ENCODE measurements at regions not wholly inside any gene's neighbourhood (a gene's known extent, or its start where the extent isn't known, plus 50 kb on each side); places are given as distances from the start of the nearest gene placed in this dataset.

GRCh38 chr6:169140986-169141495 is 112.6 kb downstream of the THBS2 start:
- H3K4me1 ChIP-seq, result no peaks in the 10 kb centered on the region
- DNase-seq (ENCODE audit: low read depth in 1 of 2, low spot score in 1 of 2), result no peak
- no peak for ATAC-seq
- CTCF ChIA-PET, result no interaction called here
- H3K4me2 ChIP-seq, result no peak overlapping the region
- no peak for FAIRE-seq
- POLR2A ChIA-PET, result no interaction called here
- TF ChIP-seq ZFP36 (IDR thresholded peaks at IDR 0.05; ENCODE audit: borderline replicate concordance, partially characterized antibody) (no peak), NR3C1 (IDR thresholded peaks at IDR 0.05) (no peak), PHF8 (IDR thresholded peaks at IDR 0.05; ENCODE audit: borderline replicate concordance, low read depth) (no peak), SMC3 (IDR thresholded peaks at IDR 0.05) (no peak), RNF2 (IDR thresholded peaks at IDR 0.05; ENCODE audit: borderline replicate concordance, low read depth) (no peak), BCL3 (IDR thresholded peaks at IDR 0.05) (no peak), E2F6 (IDR thresholded peaks at IDR 0.05; ENCODE audit: borderline replicate concordance, low read depth) (no peak), KDM5A (IDR thresholded peaks at IDR 0.05) (no peak), HOXB5 (CRISPR knock-in tag; IDR thresholded peaks at IDR 0.05) (no peak), ZNF302 (CRISPR knock-in tag; IDR thresholded peaks at IDR 0.05) (no peak), JUN (IDR thresholded peaks at IDR 0.05) (no peak), ATOH8 (CRISPR knock-in tag; IDR thresholded peaks at IDR 0.05; ENCODE audit: low read depth) (no peak)
- no peak overlapping the region for H3K27ac ChIP-seq
- H3K4me3 ChIP-seq, result no peak overlapping the region
- H3K9me3 ChIP-seq, result no peaks in the 10 kb centered on the region
- 80% methylated on average over 11 of the region's 11 CpGs for WGBS (ENCODE audit: missing lambda C conversion rate)

GRCh38 chr6:169139179-169139971 is 114.3 kb downstream of the THBS2 start:
- ChIA-PET POLR2A (no interaction called here), CTCF (no interaction called here)
- FAIRE-seq, result no peak
- DNase-seq (ENCODE audit: low read depth in 1 of 2, low spot score in 1 of 2), result no peak
- ATAC-seq, result no peak
- WGBS (ENCODE audit: missing lambda C conversion rate), result 90% methylated on average over 16 of the region's 50 CpGs
- Histone ChIP-seq H3K4me1 (no peaks in the 10 kb centered on the region), H3K4me3 (no peak overlapping the region), H3K4me2 (no peak overlapping the region), H3K9me3 (no peaks in the 10 kb centered on the region), H3K27ac (no peak overlapping the region)
- TF ChIP-seq ZSCAN20 (CRISPR knock-in tag; IDR thresholded peaks at IDR 0.05), result no peak
- TF ChIP-seq KDM1A (IDR thresholded peaks at IDR 0.05; ENCODE audit: low read depth), result no peak
- TF ChIP-seq PHF8 (IDR thresholded peaks at IDR 0.05; ENCODE audit: borderline replicate concordance, low read depth), result no peak
- TF ChIP-seq POLR2A (IDR thresholded peaks at IDR 0.05; ENCODE audit: low read length), result no peak
- TF ChIP-seq NR3C1 (IDR thresholded peaks at IDR 0.05), result no peak
- TF ChIP-seq BHLHE40 (IDR thresholded peaks at IDR 0.05; ENCODE audit: low read depth, low read length), result no peak
- TF ChIP-seq FOSB (CRISPR knock-in tag; IDR thresholded peaks at IDR 0.05), result no peak
- no peak for TF ChIP-seq ZNF302 (CRISPR knock-in tag; IDR thresholded peaks at IDR 0.05)
- no peak for TF ChIP-seq POLR2AphosphoS2 (conservative IDR thresholded peaks at IDR 0.05; ENCODE audit: low read length)

DNA sequence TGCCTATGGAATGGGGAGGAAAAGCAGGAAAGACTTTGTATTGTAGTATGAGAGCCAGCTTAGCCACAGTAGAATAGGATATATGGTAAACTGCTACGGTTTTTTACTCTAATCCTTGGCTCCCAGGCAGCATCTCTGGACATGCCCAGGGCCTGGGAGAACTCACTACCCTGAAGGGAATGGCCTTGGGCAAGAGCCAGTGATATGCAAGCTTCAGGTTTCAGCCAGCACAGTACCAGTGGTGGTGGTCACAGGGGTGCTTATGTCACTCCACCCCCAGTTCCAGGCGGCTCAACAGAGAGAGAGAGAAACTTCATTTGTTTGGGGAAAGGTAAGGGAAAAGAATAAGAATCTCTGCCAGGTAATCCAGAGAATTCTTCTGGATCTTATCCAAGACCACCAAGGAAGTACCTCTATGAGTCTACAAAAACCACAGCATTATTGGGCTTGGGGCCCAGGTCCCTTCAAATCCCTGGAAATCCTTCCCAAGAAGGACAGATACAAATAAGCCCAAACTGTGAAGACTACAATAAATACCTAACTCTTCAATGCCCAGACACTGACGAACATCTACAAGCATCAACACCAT is 121.2 kb downstream of the THBS2 start:
- ChIA-PET CTCF (no interaction called here), POLR2A (no interaction called here)
- FAIRE-seq, result no peak
- H3K9me3 ChIP-seq, result no peaks in the 10 kb centered on the region
- H3K4me2 ChIP-seq, result no peak overlapping the region
- no peak for ATAC-seq
- TF ChIP-seq KDM1A (IDR thresholded peaks at IDR 0.05; ENCODE audit: low read depth) (no peak), CBX2 (IDR thresholded peaks at IDR 0.05; ENCODE audit: borderline replicate concordance, low read depth) (no peak), EHMT2 (IDR thresholded peaks at IDR 0.05; ENCODE audit: low read depth) (no peak), NFE2L2 (conservative IDR thresholded peaks at IDR 0.05; ENCODE audit: low read length) (no peak), MAFK (IDR thresholded peaks at IDR 0.05; ENCODE audit: partially characterized antibody) (no peak), SREBF2 (IDR thresholded peaks at IDR 0.05) (no peak), RAD21 (conservative IDR thresholded peaks at IDR 0.05 in 1 of 2, IDR thresholded peaks at IDR 0.05 in 1 of 2) (no peak), ZSCAN20 (CRISPR knock-in tag; IDR thresholded peaks at IDR 0.05) (no peak), POLR2AphosphoS2 (conservative IDR thresholded peaks at IDR 0.05; ENCODE audit: low read length) (no peak), CHD2 (IDR thresholded peaks at IDR 0.05; ENCODE audit: low read length, partially characterized antibody) (no peak)
- 36% methylated on average over 2 of the region's 3 CpGs for WGBS (ENCODE audit: missing lambda C conversion rate)
- DNase-seq (ENCODE audit: low read depth in 1 of 2, low spot score in 1 of 2), result no peak
- H3K4me1 ChIP-seq, result no peaks in the 10 kb centered on the region
- H3K4me3 ChIP-seq, result no peak overlapping the region
- H3K27ac ChIP-seq, result no peak overlapping the region

Data from A549 (cell line).